ENCODE measurements at regions not wholly inside any gene's neighbourhood (a gene's known extent, or its start where the extent isn't known, plus 50 kb on each side); places are given as distances from the start of the nearest gene placed in this dataset.
"Not testable (repeated sequence)": the region's sequence is repeated elsewhere in the genome, so short reads cannot be mapped to it uniquely, and the experiment has no call there.

- Histone ChIP-seq H3K4me3 (ENCODE audit: low read depth in 1 of 2, low read length in 2 of 2) (no peak overlapping the region), H3K9ac (ENCODE audit: low read length) (no peak overlapping the region), H3K36me3 (ENCODE audit: insufficient read depth, low read length) (no peaks in the 10 kb centered on the region), H3K27ac (ENCODE audit: low read depth, low read length) (no peak overlapping the region), H3K27me3 (ENCODE audit: control insufficient read depth in 1 of 2, insufficient read depth in 2 of 2, low read length in 2 of 2) (no peaks in the 10 kb centered on the region), H3K9me3 (ENCODE audit: low read length) (peaks cover 6% of the 10 kb centered on the region), H3K4me1 (ENCODE audit: insufficient read depth, low read length) (no peaks in the 10 kb centered on the region)
Measured at GRCh38 chr2:105494683-105495425, 96.0 kb upstream of the FHL2 start.

GRCh38 chr2:105490956-105491355, 92.1 kb upstream of the FHL2 start:
- Histone ChIP-seq H3K27me3 (ENCODE audit: control insufficient read depth in 1 of 2, insufficient read depth in 2 of 2, low read length in 2 of 2) (no peaks in the 10 kb centered on the region), H3K36me3 (ENCODE audit: insufficient read depth, low read length) (no peaks in the 10 kb centered on the region), H3K4me1 (ENCODE audit: insufficient read depth, low read length) (no peaks in the 10 kb centered on the region), H3K9ac (ENCODE audit: low read length) (no peak overlapping the region), H3K27ac (ENCODE audit: low read depth, low read length) (no peak overlapping the region), H3K4me3 (ENCODE audit: low read depth in 1 of 2, low read length in 2 of 2) (no peak overlapping the region), H3K9me3 (ENCODE audit: low read length) (peaks cover 6% of the 10 kb centered on the region)

GRCh38 chr2:105490204-105490603, 91.4 kb upstream of the FHL2 start:
- Histone ChIP-seq H3K9me3 (ENCODE audit: low read length) (peaks cover 6% of the 10 kb centered on the region), H3K4me3 (ENCODE audit: low read depth in 1 of 2, low read length in 2 of 2) (no peak overlapping the region), H3K36me3 (ENCODE audit: insufficient read depth, low read length) (no peaks in the 10 kb centered on the region), H3K4me1 (ENCODE audit: insufficient read depth, low read length) (no peaks in the 10 kb centered on the region), H3K9ac (ENCODE audit: low read length) (no peak overlapping the region), H3K27me3 (ENCODE audit: control insufficient read depth in 1 of 2, insufficient read depth in 2 of 2, low read length in 2 of 2) (no peaks in the 10 kb centered on the region), H3K27ac (ENCODE audit: low read depth, low read length) (no peak overlapping the region)

DNA sequence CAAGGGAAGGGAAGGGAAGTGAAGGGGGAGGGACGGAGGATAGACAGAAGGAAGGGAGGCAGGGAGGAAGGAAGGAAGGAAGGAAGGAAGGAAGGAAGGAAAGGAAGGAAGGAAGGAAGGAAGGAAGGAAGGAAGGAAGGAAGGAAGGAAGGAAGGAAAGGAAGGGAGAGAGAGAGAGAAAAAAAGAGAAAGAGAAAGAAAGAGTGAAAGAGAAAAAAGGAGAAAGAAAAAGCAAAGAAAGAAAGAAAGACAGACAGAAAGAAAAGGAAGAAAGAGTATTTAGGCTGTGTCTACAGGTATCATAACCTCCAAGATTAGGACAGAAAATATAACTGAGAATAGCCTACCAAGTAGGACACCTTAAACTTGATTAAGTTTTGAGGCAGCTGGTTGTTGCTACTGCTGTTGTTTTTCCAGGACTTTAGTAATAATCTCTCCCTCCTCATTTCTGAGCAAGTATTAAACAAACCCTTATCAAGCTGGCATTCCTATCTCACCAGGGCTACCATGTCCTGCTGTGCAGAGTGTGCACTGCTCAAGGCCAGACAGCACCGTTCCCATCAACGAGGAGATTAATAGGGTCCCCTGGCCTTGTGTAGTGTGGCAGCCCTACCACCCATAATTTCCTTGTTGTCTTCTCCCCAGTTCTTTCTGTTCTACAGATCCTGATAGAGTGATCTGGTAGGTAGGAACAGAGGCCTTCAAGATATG, 90.5 kb upstream of the FHL2 start:
- Histone ChIP-seq H3K9ac (ENCODE audit: low read length) (no peak overlapping the region), H3K9me3 (ENCODE audit: low read length) (peaks cover 6% of the 10 kb centered on the region), H3K4me1 (ENCODE audit: insufficient read depth, low read length) (no peaks in the 10 kb centered on the region), H3K27ac (ENCODE audit: low read depth, low read length) (no peak overlapping the region), H3K27me3 (ENCODE audit: control insufficient read depth in 1 of 2, insufficient read depth in 2 of 2, low read length in 2 of 2) (no peaks in the 10 kb centered on the region), H3K36me3 (ENCODE audit: insufficient read depth, low read length) (no peaks in the 10 kb centered on the region), H3K4me3 (ENCODE audit: low read depth in 1 of 2, low read length in 2 of 2) (no peak overlapping the region)

DNA sequence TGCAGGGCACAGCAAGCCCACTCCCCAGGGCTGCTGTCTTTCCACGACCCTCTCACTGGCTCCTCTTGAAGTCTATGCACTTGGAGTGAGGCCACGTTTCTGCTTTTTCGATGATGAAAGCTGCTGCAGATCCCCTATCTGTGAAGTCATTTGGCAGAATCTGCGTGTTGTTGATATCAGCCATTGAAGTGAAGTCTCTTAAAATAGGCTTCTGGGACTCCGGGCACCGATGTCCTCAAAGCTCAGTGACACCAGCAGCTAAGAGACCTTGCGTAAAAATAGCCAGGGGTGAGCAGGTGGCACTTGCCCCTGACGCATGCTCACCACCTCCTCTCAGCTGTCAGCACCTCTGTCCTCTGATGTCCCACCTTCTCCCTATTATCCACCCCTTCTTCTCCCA, 89.4 kb upstream of the FHL2 start:
- H3K27me3 ChIP-seq (ENCODE audit: control insufficient read depth in 1 of 2, insufficient read depth in 2 of 2, low read length in 2 of 2): no peaks in the 10 kb centered on the region
- peaks cover 6% of the 10 kb centered on the region for H3K9me3 ChIP-seq (ENCODE audit: low read length)
- H3K9ac ChIP-seq (ENCODE audit: low read length): no peak overlapping the region
- H3K4me1 ChIP-seq (ENCODE audit: insufficient read depth, low read length): no peaks in the 10 kb centered on the region
- H3K36me3 ChIP-seq (ENCODE audit: insufficient read depth, low read length): no peaks in the 10 kb centered on the region
- no peak overlapping the region for H3K4me3 ChIP-seq (ENCODE audit: low read depth in 1 of 2, low read length in 2 of 2)
- no peak overlapping the region for H3K27ac ChIP-seq (ENCODE audit: low read depth, low read length)

- H3K36me3 ChIP-seq (ENCODE audit: insufficient read depth, low read length): no peaks in the 10 kb centered on the region
- no peak overlapping the region for H3K9ac ChIP-seq (ENCODE audit: low read length)
- no peaks in the 10 kb centered on the region for H3K27me3 ChIP-seq (ENCODE audit: control insufficient read depth in 1 of 2, insufficient read depth in 2 of 2, low read length in 2 of 2)
- H3K27ac ChIP-seq (ENCODE audit: low read depth, low read length): no peak overlapping the region
- peaks cover 3% of the 10 kb centered on the region for H3K9me3 ChIP-seq (ENCODE audit: low read length)
- no peaks in the 10 kb centered on the region for H3K4me1 ChIP-seq (ENCODE audit: insufficient read depth, low read length)
- H3K4me3 ChIP-seq (ENCODE audit: low read depth in 1 of 2, low read length in 2 of 2): no peak overlapping the region
Measured at GRCh38 chr2:105487142-105488069, 88.6 kb upstream of the FHL2 start.

- Histone ChIP-seq H3K27me3 (ENCODE audit: control insufficient read depth in 1 of 2, insufficient read depth in 2 of 2, low read length in 2 of 2) (no peaks in the 10 kb centered on the region), H3K9ac (ENCODE audit: low read length) (no peak overlapping the region), H3K9me3 (ENCODE audit: low read length) (no peaks in the 10 kb centered on the region), H3K27ac (ENCODE audit: low read depth, low read length) (no peak overlapping the region), H3K4me3 (ENCODE audit: low read depth in 1 of 2, low read length in 2 of 2) (no peak overlapping the region), H3K4me1 (ENCODE audit: insufficient read depth, low read length) (no peaks in the 10 kb centered on the region), H3K36me3 (ENCODE audit: insufficient read depth, low read length) (no peaks in the 10 kb centered on the region)
Measured at GRCh38 chr2:105486762-105487141, 87.9 kb upstream of the FHL2 start.

- no peaks in the 10 kb centered on the region for H3K4me1 ChIP-seq (ENCODE audit: insufficient read depth, low read length)
- no peaks in the 10 kb centered on the region for H3K27me3 ChIP-seq (ENCODE audit: control insufficient read depth in 1 of 2, insufficient read depth in 2 of 2, low read length in 2 of 2)
- no peaks in the 10 kb centered on the region for H3K9me3 ChIP-seq (ENCODE audit: low read length)
- H3K36me3 ChIP-seq (ENCODE audit: insufficient read depth, low read length): no peaks in the 10 kb centered on the region
- no peak overlapping the region for H3K27ac ChIP-seq (ENCODE audit: low read depth, low read length)
- H3K4me3 ChIP-seq (ENCODE audit: low read depth in 1 of 2, low read length in 2 of 2): no peak overlapping the region
- H3K9ac ChIP-seq (ENCODE audit: low read length): no peak overlapping the region
Measured at GRCh38 chr2:105478670-105479069, 79.8 kb upstream of the FHL2 start.

GRCh38 chr2:105477050-105477620, 78.3 kb upstream of the FHL2 start:
- not testable (repeated sequence) for H3K9ac ChIP-seq (ENCODE audit: low read length); H3K4me3 ChIP-seq (ENCODE audit: low read depth in 1 of 2, low read length in 2 of 2); H3K27ac ChIP-seq (ENCODE audit: low read depth, low read length); H3K9me3 ChIP-seq (ENCODE audit: low read length); H3K27me3 ChIP-seq (ENCODE audit: control insufficient read depth in 1 of 2, insufficient read depth in 2 of 2, low read length in 2 of 2); H3K36me3 ChIP-seq (ENCODE audit: insufficient read depth, low read length); H3K4me1 ChIP-seq (ENCODE audit: insufficient read depth, low read length)

GRCh38 chr2:105473011-105473410, 74.2 kb upstream of the FHL2 start:
- no peaks in the 10 kb centered on the region for H3K36me3 ChIP-seq (ENCODE audit: insufficient read depth, low read length)
- no peaks in the 10 kb centered on the region for H3K27me3 ChIP-seq (ENCODE audit: control insufficient read depth in 1 of 2, insufficient read depth in 2 of 2, low read length in 2 of 2)
- H3K9ac ChIP-seq (ENCODE audit: low read length): no peak overlapping the region
- no peaks in the 10 kb centered on the region for H3K4me1 ChIP-seq (ENCODE audit: insufficient read depth, low read length)
- H3K9me3 ChIP-seq (ENCODE audit: low read length): no peaks in the 10 kb centered on the region
- no peak overlapping the region for H3K4me3 ChIP-seq (ENCODE audit: low read depth in 1 of 2, low read length in 2 of 2)
- H3K27ac ChIP-seq (ENCODE audit: low read depth, low read length): no peak overlapping the region

DNA sequence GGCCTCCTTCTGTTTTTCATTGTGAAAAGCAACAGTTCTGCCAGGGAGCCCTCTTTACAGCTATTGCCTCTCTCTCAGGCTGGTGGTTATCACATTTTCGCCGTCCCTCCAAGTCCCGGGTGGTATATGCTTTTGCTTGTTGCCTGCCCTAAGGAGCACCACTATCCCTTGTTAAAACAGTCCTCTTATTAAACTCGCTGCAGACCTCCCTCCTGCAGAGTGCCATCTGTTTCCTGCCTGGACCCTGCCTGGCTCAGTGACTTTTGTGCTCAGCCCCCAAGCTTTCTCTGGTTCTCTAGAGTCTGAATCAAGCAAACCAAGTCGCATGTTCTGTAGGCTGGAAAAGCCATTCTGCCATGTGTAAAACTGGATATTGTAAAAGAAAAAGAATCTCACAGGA, 72.1 kb upstream of the FHL2 start:
- Histone ChIP-seq H3K9ac (ENCODE audit: low read length) (no peak overlapping the region), H3K36me3 (ENCODE audit: insufficient read depth, low read length) (no peaks in the 10 kb centered on the region), H3K27me3 (ENCODE audit: control insufficient read depth in 1 of 2, insufficient read depth in 2 of 2, low read length in 2 of 2) (no peaks in the 10 kb centered on the region), H3K27ac (ENCODE audit: low read depth, low read length) (no peak overlapping the region), H3K4me3 (ENCODE audit: low read depth in 1 of 2, low read length in 2 of 2) (no peak overlapping the region), H3K4me1 (ENCODE audit: insufficient read depth, low read length) (no peaks in the 10 kb centered on the region), H3K9me3 (ENCODE audit: low read length) (no peaks in the 10 kb centered on the region)

Data from muscle layer of colon (tissue), 2 donors.